Activated CD4-positive, alpha-beta T cell treated with anti-CD3 and anti-CD28 coated beads for 24 hours (primary cell): ENCODE measurements at regions not wholly inside any gene's neighbourhood (a gene's known extent, or its start where the extent isn't known, plus 50 kb on each side); places are given as distances from the start of the nearest gene placed in this dataset.

Source experiments
- DNase-seq, 2 donors: peaks; one replicate each; pipeline ENCODE4 v3.0.0-alpha.2; 2020; ENCODE audit warnings: low read depth in 2 of 2

- no peak for DNase-seq
Observed at GRCh38 chr10:111986079-111986478, 197.5 kb downstream of the GPAM start.

GRCh38 chr10:111988646-111989045, 194.9 kb downstream of the GPAM start:
- DNase-seq, result no peak

- no peak for DNase-seq
Observed at GRCh38 chr10:111989136-111989911, 194.2 kb downstream of the GPAM start.

DNA sequence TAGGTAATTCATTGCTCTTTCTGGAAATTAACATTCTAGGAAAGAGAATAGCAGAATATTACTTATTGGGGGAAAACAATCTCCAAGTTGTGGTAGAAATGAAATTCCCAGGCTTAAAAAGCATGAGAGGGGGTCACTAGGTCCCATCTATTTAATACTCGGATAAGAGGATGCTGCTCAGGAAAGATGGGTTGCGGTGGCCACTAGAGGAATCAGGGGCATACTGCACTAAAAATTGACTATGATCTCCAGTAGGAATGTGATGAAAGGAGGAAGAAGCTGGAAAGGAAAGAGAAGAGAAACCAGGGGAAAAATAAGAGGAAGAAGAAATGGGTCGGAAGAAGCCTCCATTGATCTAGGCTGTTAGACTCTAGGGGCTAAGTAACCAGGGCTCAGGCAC, 192.8 kb downstream of the GPAM start:
- DNase-seq, result no peak

- no peak for DNase-seq
Observed at GRCh38 chr10:111993321-111993720, 190.2 kb downstream of the GPAM start.

DNA sequence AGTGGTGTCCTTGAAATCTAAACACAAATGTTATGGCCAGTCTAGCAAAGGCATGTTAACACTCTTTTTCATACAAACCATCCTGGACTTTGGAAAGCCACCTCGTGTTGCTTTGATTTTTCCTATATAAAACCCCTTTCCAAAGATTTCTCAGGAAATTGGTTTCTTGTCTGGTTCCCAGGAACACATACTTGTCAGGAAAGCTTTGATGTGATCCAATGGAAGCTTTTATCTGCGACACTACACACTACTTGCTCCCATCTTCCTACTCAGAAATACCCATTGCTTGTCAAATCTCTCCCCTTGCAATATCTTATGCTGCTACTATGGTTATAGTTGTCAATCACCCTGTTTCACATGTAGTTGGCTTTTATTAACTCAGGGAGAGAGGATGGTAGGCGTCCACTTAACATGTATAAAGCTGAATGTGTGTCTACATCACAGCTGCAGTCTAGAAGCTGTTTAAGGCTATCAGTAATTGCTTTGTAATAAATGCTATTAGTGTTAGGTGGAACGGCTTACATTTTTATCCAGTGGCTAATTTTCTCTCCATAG, 189.6 kb downstream of the GPAM start:
- DNase-seq, result no peak

GRCh38 chr10:111996103-111996502, 187.5 kb downstream of the GPAM start:
- DNase-seq, result no peak

GRCh38 chr10:111998728-111999127, 184.8 kb downstream of the GPAM start:
- no peak for DNase-seq

DNA sequence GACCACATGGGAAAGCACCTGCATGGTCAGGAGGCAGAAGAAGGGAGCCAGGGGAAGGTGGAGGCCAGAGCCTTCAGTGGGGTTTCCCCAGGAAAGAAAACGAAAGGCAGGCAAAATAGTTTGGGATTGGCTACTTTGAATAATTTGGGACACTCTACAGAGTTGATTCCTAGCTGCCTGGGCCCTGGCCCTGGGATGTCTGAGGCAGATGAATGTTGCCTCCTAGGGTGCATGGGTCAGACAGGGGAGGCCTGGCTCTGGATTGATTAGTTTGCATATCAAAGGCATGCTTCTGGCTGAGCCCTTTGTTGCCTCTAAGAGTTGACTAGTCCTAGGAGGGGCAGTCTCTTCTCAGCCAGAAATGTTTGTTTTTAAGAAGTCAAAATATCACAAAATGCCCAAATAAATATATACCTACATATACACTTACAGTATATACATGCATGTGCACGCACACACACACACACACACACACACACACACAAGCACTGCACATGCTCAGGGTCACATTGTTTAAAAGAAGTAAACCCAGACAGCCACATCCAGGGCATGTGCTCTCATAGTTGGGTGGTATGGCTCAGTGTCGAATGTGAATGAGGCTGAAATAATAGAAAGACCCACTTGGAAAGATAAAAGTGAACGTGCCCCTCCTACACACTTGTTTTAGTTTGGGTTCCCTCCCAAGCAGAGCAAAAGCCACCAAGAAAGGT, 184.2 kb downstream of the GPAM start:
- DNase-seq, result no peak

DNA sequence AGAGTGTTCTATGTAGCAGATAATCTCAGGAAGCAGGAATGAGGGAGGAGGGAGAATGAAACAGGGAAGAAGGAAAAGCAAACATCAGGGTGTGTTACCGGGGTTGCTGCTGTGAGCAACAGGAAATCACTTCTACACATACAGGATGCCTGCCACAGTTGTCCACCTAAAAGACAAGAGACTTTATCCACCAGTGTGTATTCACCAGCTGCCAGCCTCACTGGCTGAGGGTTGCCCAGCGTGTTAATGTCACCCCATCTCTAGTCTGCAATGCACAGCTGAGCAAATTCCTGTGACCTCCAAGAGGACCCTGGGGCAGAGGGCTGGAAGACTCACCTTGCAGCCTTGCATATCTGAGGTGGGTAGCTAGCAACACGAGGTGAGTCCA, 183.7 kb downstream of the GPAM start:
- no peak for DNase-seq

- DNase-seq, result no peak
Observed at GRCh38 chr10:112000466-112000865, 183.1 kb downstream of the GPAM start.

- no peak for DNase-seq
Observed at GRCh38 chr10:112002206-112002605, 181.4 kb downstream of the GPAM start.

GRCh38 chr10:112004075-112004474, 179.5 kb downstream of the GPAM start:
- no peak for DNase-seq

- DNase-seq, result no peak
Observed at GRCh38 chr10:112005044-112005443, 178.5 kb downstream of the GPAM start.

- DNase-seq, result no peak
Observed at GRCh38 chr10:112006407-112006806, 177.2 kb downstream of the GPAM start.

- no peak for DNase-seq
Observed at GRCh38 chr10:112006831-112007230, 176.7 kb downstream of the GPAM start.

DNA sequence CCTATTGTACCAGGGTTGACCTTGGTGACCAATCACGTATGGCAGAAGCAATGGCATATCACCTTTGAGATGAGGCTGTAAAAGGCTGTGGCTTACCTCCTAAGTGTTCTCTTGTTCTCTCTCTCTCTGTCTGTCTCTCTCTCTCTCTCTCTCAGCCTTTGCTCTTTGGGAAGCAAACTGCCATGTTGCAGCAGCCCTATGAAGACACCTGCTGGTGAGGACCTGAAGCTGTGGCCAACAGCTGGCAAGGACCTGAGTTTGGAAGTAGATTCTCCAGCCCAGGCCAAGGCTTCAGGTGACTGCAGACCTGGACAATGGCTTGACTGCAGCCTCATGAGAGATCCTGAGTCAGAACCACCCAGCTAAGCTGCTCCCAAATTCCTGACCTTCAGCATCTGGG, 161.4 kb downstream of the GPAM start:
- DNase-seq, result no peak

GRCh38 chr10:112024079-112024478, 159.5 kb downstream of the GPAM start:
- no peak for DNase-seq

GRCh38 chr10:112025228-112025627, 158.3 kb downstream of the GPAM start:
- DNase-seq, result no peak

GRCh38 chr10:112026438-112026837, 157.1 kb downstream of the GPAM start:
- no peak for DNase-seq

DNA sequence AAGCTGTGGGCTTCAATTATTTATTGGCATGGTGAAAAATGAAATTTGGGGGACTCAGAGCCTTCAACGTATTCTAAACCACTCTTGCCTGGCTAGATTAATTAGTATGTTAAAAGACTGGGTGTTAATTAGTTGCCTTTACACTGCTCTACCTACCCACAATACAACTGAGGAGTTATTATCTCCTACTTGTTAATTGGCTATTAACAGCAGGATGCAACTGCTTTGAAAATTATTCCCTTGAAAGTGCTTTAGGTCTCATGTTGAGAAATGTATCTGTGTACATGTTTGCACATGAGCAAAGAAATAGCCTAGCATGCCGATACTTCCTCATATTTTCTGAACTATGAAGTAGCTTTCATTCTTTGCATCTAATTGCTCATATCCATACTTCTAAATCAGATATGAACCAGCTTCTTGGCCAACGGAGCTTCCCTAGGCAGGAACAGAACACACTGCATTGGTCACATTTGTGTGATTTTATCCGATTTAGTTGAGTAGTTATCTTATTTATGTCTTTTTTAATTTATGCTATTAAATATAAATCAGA, 155.8 kb downstream of the GPAM start:
- DNase-seq, result no peak

- no peak for DNase-seq
Observed at GRCh38 chr10:112030431-112030830, 153.1 kb downstream of the GPAM start.

DNA sequence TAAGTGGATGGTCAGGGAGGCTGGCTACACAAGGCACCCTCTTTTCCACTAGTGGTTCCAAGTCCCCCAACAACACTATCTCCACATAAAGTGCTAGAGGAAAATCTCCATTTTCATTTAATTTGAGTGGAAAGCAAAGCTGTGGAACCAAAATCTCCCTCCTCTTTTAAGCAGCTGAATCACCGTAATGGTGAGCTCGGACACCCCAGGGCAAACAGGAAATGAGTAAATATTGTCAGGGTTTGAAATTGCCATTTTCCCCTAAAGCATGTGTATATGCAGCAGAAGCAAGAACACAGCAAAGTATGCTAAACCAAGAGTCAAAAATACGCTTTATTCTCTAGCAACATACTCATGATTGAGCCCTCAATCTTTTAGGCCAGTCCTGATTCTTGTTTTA, 143.7 kb downstream of the GPAM start:
- DNase-seq, result no peak
